Keratinocyte (primary cell): ENCODE measurements at regions not wholly inside any gene's neighbourhood (a gene's known extent, or its start where the extent isn't known, plus 50 kb on each side); places are given as distances from the start of the nearest gene placed in this dataset.

ENCODE experiments used
- DNase-seq: peaks from one replicate; pipeline ENCODE4 v3.0.0-alpha.2; 2011; ENCODE audit warnings: low read depth, missing footprints, low spot score
- FAIRE-seq: peaks from 2 replicates; lab custom pipeline; 2011; peaks lifted over from hg19 to GRCh38; lab: Jason Lieb, UNC
- H2AFZ ChIP-seq: 2 replicates; pipeline ENCODE4 v1.6.0; 2012; ENCODE audit warnings: low read length, control low read depth, inconsistent platforms; ENCODE audit not compliant: control insufficient read depth
- H3K27ac ChIP-seq: 2 replicates; pipeline ENCODE4 v1.5.1; 2011; ENCODE audit warnings: low read length; ENCODE audit not compliant: control insufficient read depth, insufficient read depth
- H3K27me3 ChIP-seq: 3 replicates; pipeline ENCODE4 v1.6.0; 2011; ENCODE audit warnings: low read length; ENCODE audit not compliant: control insufficient read depth, insufficient read depth; ENCODE audit errors: extremely low read depth
- H3K36me3 ChIP-seq, 2 experiments: 2 replicates in 1 of 2; 3 replicates in 1 of 2; pipeline ENCODE4 v1.5.1; 2011; ENCODE audit warnings: low read length in 2 of 2, mild to moderate bottlenecking in 1 of 2; ENCODE audit not compliant: control insufficient read depth in 2 of 2, insufficient read depth in 2 of 2; ENCODE audit errors: extremely low read depth in 1 of 2
- H3K4me1 ChIP-seq: 3 replicates; pipeline ENCODE4 v1.5.1; 2011; ENCODE audit warnings: low read length; ENCODE audit not compliant: control insufficient read depth, insufficient read depth; ENCODE audit errors: extremely low read depth
- H3K4me2 ChIP-seq: 3 replicates; pipeline ENCODE4 v1.6.0; 2011; ENCODE audit warnings: low read depth, low read length; ENCODE audit not compliant: control insufficient read depth, insufficient read depth; ENCODE audit errors: extremely low read depth
- H3K4me3 ChIP-seq, 3 experiments: fragments of 200-600 bp in 1 of 3; sonication (generic) in 1 of 3; 2 replicates in 2 of 3; 3 replicates in 1 of 3; pipeline ENCODE4 v1.5.1; 2011 to 2016; ENCODE audit warnings: low read length in 3 of 3, mild to moderate bottlenecking in 3 of 3, control low read depth in 2 of 3, inconsistent platforms in 1 of 3, low read depth in 1 of 3, mixed read lengths in 1 of 3, mixed run types in 1 of 3, moderate library complexity in 1 of 3; ENCODE audit not compliant: control insufficient read depth in 2 of 3, insufficient read depth in 2 of 3; ENCODE audit errors: extremely low read depth in 1 of 3
- H3K79me2 ChIP-seq: 2 replicates; pipeline ENCODE4 v1.6.0; 2012; ENCODE audit warnings: low read length; ENCODE audit not compliant: control insufficient read depth, insufficient read depth
- H3K9ac ChIP-seq: 3 replicates; pipeline ENCODE4 v1.6.0; 2011; ENCODE audit warnings: low read length; ENCODE audit not compliant: control insufficient read depth, insufficient read depth; ENCODE audit errors: extremely low read depth
- H3K9me1 ChIP-seq: 3 replicates; pipeline ENCODE4 v1.6.0; 2011; ENCODE audit warnings: low read length; ENCODE audit not compliant: control insufficient read depth, insufficient read depth; ENCODE audit errors: extremely low read depth
- H3K9me3 ChIP-seq: 2 replicates; pipeline ENCODE4 v1.5.1; 2012; ENCODE audit warnings: low read depth, low read length; ENCODE audit not compliant: control insufficient read depth
- H4K20me1 ChIP-seq: 3 replicates; pipeline ENCODE4 v1.6.0; 2011; ENCODE audit warnings: low read length; ENCODE audit not compliant: control insufficient read depth, insufficient read depth; ENCODE audit errors: extremely low read depth
- CTCF ChIP-seq, 3 experiments: IDR thresholded peaks in 1 of 3; conservative IDR thresholded peaks in 1 of 3; optimal IDR thresholded peaks in 1 of 3; 2 replicates in 2 of 3; 3 replicates in 1 of 3; pipeline versions ENCODE3 to v1.5.1; 2011; ENCODE audit warnings: low read length in 3 of 3, mild to moderate bottlenecking in 3 of 3, moderate library complexity in 2 of 3, control low read depth in 1 of 3, inconsistent platforms in 1 of 3; ENCODE audit not compliant: insufficient read depth in 2 of 3; ENCODE audit errors: extremely low read depth in 1 of 3
- EZH2 ChIP-seq: IDR thresholded peaks from one replicate; pipeline ENCODE4 v1.6.1; 2012; ENCODE audit warnings: inconsistent platforms, mild to moderate bottlenecking, low read length, moderate library complexity
- dilution Hi-C: fragments of 300-500 bp; cut with MboI; formaldehyde crosslinking; loops from one replicate; pipeline ENCODE4 v1.7.0; 2020; ENCODE audit warnings: low sequenced_read_pairs; ENCODE audit not compliant: extremely low pct_ligation_motif_present

- no peak for FAIRE-seq
- no peak overlapping the region for H3K9ac ChIP-seq
- H3K79me2 ChIP-seq, result no peaks in the 10 kb centered on the region
- no peaks in the 10 kb centered on the region for H3K36me3 ChIP-seq
- no peak overlapping the region for H3K4me2 ChIP-seq
- H3K9me1 ChIP-seq, result no peaks in the 10 kb centered on the region
- DNase-seq, result no peak
- H2AFZ ChIP-seq, result no peak overlapping the region
- H3K27ac ChIP-seq, result no peak overlapping the region
- no peaks in the 10 kb centered on the region for H3K4me1 ChIP-seq
- no peak overlapping the region for H3K4me3 ChIP-seq
- dilution Hi-C loops, result no loop called here
- no peaks in the 10 kb centered on the region for H3K9me3 ChIP-seq
- no peak for TF ChIP-seq EZH2
- no peaks in the 10 kb centered on the region for H3K27me3 ChIP-seq
- H4K20me1 ChIP-seq, result no peaks in the 10 kb centered on the region
Observed at GRCh38 chr18:66754335-66754734, 150.4 kb upstream of the CDH19 start.

GRCh38 chr18:66752733-66753132 lies 148.8 kb upstream of the CDH19 start:
- no peak overlapping the region for H3K4me3 ChIP-seq
- H3K27ac ChIP-seq, result no peak overlapping the region
- TF ChIP-seq EZH2 (no peak), CTCF (optimal IDR thresholded peaks at IDR 0.05 in 1 of 3, IDR thresholded peaks at IDR 0.05 in 1 of 3, conservative IDR thresholded peaks at IDR 0.05 in 1 of 3; ENCODE audit: extremely low read depth in 1 of 3, insufficient read depth in 2 of 3, low read length in 3 of 3) (no peak)
- H4K20me1 ChIP-seq, result no peaks in the 10 kb centered on the region
- no peaks in the 10 kb centered on the region for H3K79me2 ChIP-seq
- no peak for FAIRE-seq
- no peak overlapping the region for H3K9ac ChIP-seq
- dilution Hi-C loops, result no loop called here
- H2AFZ ChIP-seq, result no peak overlapping the region
- H3K27me3 ChIP-seq, result no peaks in the 10 kb centered on the region
- H3K4me2 ChIP-seq, result no peak overlapping the region
- H3K4me1 ChIP-seq, result no peaks in the 10 kb centered on the region
- DNase-seq, result no peak
- no peaks in the 10 kb centered on the region for H3K9me1 ChIP-seq
- H3K36me3 ChIP-seq, result no peaks in the 10 kb centered on the region
- H3K9me3 ChIP-seq, result no peaks in the 10 kb centered on the region

GRCh38 chr18:66749481-66750035 lies 145.7 kb upstream of the CDH19 start:
- H4K20me1 ChIP-seq, result no peaks in the 10 kb centered on the region
- TF ChIP-seq EZH2, result no peak
- TF ChIP-seq CTCF (optimal IDR thresholded peaks at IDR 0.05 in 1 of 3, IDR thresholded peaks at IDR 0.05 in 1 of 3, conservative IDR thresholded peaks at IDR 0.05 in 1 of 3; ENCODE audit: extremely low read depth in 1 of 3, insufficient read depth in 2 of 3, low read length in 3 of 3), result no peak
- no peak overlapping the region for H3K4me2 ChIP-seq
- H3K36me3 ChIP-seq, result no peaks in the 10 kb centered on the region
- dilution Hi-C loops, result no loop called here
- no peak overlapping the region for H3K4me3 ChIP-seq
- FAIRE-seq (no peak), DNase-seq (no peak)
- H3K27ac ChIP-seq, result no peak overlapping the region
- no peaks in the 10 kb centered on the region for H3K4me1 ChIP-seq
- H3K9me3 ChIP-seq, result no peaks in the 10 kb centered on the region
- H3K9me1 ChIP-seq, result no peaks in the 10 kb centered on the region
- H3K27me3 ChIP-seq, result no peaks in the 10 kb centered on the region
- no peak overlapping the region for H2AFZ ChIP-seq
- H3K79me2 ChIP-seq, result no peaks in the 10 kb centered on the region
- H3K9ac ChIP-seq, result no peak overlapping the region
